ENCODE measurements at regions not wholly inside any gene's neighbourhood (a gene's known extent, or its start where the extent isn't known, plus 50 kb on each side); places are given as distances from the start of the nearest gene placed in this dataset.

DNA sequence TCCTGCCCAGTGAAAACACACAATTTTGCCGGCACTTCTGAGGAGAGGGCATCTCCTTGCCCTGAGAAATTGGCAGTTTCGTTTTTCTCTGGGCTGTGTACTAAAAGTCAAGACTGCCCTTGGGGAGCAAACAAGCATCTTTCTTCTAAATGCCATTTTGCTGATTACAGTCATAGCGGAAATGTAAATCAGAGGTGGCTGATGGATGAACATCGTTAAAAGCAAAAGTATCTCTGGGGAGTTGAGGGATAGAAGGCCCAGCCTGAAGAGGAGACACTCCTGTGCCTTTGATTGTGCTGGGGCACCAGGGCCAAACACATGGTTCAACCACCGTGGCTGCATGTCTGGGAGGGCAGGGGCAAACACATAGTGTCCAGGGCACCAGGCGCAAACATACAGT is 49.8 kb downstream of the ABCC12 start:
- Mint-ChIP-seq H3K4me1 (peaks cover 2 to 4% of the 10 kb centered on the region in 2 donors), H3K27me3 (peaks cover 7 to 22% of the 10 kb centered on the region in 2 donors), H3K27ac (no peak overlapping the region), H3K9me3 (no peaks in the 10 kb centered on the region), H3K36me3 (no peaks in the 10 kb centered on the region), H3K4me3 (no peak overlapping the region)
- ATAC-seq (replicated peaks) (no peak), DNase-seq (no peak)

DNA sequence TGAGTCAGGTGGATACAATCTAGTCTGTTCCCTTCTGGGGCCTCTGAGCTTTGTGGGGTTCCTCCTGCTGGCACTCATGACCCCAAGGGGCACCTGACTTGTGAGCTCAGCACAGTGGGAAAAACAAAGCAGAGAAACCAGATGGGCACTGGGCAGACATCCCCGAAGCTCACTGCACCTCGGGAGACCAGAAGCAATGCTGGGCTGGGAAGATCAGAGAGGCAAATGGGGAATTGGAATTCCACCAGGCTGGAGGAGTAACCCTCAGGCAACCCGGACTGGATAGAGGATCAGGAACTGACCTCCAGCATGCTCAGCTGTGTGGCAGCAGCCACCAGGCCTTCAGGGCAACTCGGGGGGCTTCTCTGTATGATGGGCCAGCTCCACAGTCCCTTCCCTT is 50.3 kb downstream of the ABCC12 start:
- ATAC-seq (replicated peaks) (no peak), DNase-seq (no peak)
- no peak overlapping the region for H3K27ac Mint-ChIP-seq
- no peak overlapping the region for H3K4me3 Mint-ChIP-seq
- no peaks in the 10 kb centered on the region for H3K9me3 Mint-ChIP-seq
- H3K4me1 Mint-ChIP-seq, result no peaks in the 10 kb centered on the region
- H3K27me3 Mint-ChIP-seq, result peaks cover 2 to 21% of the 10 kb centered on the region in 2 donors
- no peaks in the 10 kb centered on the region for H3K36me3 Mint-ChIP-seq

DNA sequence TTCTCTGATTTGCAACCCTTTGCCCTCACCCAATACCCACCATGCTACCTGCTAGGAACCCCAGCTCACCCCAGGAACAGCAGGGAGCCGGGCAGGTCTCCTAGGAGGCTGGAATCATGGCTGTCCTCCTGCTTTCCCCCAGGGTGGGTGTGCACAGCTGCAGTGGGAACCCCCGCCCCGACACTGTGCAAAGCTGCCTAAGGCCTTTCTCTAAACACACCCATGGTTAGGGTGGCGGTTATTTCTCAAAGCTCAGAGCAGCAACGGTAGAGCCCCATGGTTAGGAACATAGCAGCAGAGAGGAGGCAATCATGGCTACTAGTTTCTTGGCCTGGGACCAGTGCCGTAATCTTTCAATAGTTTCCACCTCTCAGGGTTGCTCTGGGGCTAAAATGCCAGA is 52.2 kb downstream of the ABCC12 start:
- ATAC-seq (replicated peaks) (no peak), DNase-seq (no peak)
- Mint-ChIP-seq H3K36me3 (no peaks in the 10 kb centered on the region), H3K4me1 (no peaks in the 10 kb centered on the region), H3K27me3 (peaks cover 0 to 22% of the 10 kb centered on the region in 2 donors), H3K9me3 (no peaks in the 10 kb centered on the region), H3K27ac (no peak overlapping the region), H3K4me3 (no peak overlapping the region)

DNA sequence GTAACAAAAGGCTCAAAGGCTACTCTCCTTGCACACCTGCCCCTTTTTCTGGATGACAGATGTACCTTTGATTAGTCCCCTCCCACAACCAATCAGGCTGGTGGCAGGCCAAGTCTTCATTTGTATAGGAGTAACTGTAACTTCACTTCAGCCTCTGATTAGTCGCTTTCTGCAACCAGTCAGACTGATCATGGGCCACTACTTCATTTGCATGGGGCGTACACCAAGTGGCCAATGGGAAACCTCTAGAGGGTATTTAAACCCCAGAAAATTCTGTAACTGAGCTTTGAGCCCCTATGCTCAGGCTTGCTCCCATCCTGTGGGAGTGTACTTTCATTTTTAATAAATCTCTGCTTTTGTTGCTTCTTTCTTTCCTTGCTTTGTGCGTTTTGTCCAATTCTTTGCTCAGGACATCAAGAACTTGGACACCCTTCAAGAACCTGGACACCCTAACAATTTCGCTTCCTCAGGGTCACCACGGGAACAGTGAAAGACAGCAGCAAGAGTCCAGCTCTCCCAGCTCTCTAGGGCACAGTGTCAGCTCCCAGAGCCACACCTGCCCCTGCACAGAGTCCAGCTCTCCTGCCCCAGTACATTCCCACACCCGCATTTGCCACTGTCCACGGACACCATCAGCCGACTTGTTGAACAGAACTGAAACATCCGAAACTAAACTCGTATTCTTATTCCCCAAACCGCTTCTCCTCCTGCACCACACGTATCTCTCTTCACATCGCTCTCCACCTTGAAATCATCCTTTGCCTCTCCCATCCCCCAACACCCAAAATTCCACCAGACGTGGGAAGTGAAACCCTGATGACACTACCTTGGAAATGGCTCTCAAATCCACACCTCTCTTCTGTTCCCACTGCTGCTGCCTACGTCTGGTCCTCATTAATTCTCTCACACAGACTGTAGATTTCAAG is 53.4 kb downstream of the ABCC12 start:
- Mint-ChIP-seq H3K4me1 (no peaks in the 10 kb centered on the region), H3K36me3 (no peaks in the 10 kb centered on the region)

DNA sequence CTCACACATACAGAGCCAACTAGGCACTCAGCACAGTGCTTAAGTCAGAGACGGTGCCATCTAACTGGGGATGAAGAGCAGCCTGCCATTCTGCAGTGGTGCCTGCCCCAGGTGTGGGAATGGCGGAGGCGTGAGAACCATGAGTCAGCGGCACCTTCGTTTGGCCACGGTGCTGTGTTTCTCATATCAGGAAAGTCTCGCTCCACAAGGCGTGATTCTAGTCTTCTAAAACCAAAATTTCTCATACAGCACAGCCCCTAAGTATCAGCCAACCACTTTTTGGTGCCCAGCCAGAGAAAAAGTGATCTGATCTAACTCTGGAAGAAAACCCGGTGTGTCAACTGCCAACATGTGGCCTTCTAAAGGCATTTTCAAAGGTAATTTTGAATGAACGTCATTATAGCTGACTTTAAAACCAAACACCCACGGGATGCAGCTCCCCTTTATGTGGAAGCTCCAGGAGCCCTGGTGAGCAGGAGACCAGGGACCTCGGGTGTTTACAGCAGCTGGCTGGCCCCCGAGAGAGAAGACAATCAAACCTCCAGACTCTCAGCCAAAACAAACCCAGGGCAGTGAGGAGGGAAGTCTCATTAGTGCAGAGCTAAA is 54.6 kb downstream of the ABCC12 start:
- no peaks in the 10 kb centered on the region for H3K36me3 Mint-ChIP-seq
- H3K9me3 Mint-ChIP-seq, result no peaks in the 10 kb centered on the region
- no peak overlapping the region for H3K4me3 Mint-ChIP-seq
- DNase-seq (no peak), ATAC-seq (replicated peaks) (no peak)
- peaks cover 0 to 23% of the 10 kb centered on the region in 2 donors for H3K27me3 Mint-ChIP-seq
- H3K27ac Mint-ChIP-seq, result no peak overlapping the region
- no peaks in the 10 kb centered on the region for H3K4me1 Mint-ChIP-seq

More for the DNA sequence above, 53.4 kb downstream of the ABCC12 start:
- no peaks in the 10 kb centered on the region for H3K9me3 Mint-ChIP-seq
- no peak overlapping the region for H3K4me3 Mint-ChIP-seq
- ATAC-seq (replicated peaks), result no peak
- peaks cover 0 to 22% of the 10 kb centered on the region in 2 donors for H3K27me3 Mint-ChIP-seq
- no peak overlapping the region for H3K27ac Mint-ChIP-seq
- no peak for DNase-seq

DNA sequence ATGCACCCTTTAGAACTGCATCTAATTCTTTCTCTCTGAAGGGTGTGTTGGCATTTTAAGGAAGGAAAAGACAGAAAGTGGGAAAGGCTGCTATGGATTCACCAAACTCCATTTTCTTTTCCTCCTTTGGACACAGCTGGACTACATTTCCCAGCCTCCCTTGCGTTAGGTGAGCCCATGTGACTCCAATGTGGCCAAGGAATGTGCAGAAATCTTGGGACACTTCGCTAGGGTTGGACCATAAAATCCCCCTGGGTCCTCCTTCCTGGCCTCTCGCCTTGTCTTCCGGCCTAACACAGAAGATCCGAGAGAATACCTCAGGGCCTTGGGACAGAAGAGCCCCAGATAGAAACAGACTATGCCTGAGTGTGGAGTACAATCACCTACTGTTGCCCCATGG is 56.3 kb downstream of the ABCC12 start:
- H3K27ac Mint-ChIP-seq, result no peak overlapping the region
- no peak for DNase-seq
- no peak for ATAC-seq (replicated peaks)
- no peaks in the 10 kb centered on the region for H3K9me3 Mint-ChIP-seq
- no peaks in the 10 kb centered on the region for H3K4me1 Mint-ChIP-seq
- peaks cover 0 to 23% of the 10 kb centered on the region in 2 donors for H3K27me3 Mint-ChIP-seq
- H3K36me3 Mint-ChIP-seq, result no peaks in the 10 kb centered on the region
- no peak overlapping the region for H3K4me3 Mint-ChIP-seq

DNA sequence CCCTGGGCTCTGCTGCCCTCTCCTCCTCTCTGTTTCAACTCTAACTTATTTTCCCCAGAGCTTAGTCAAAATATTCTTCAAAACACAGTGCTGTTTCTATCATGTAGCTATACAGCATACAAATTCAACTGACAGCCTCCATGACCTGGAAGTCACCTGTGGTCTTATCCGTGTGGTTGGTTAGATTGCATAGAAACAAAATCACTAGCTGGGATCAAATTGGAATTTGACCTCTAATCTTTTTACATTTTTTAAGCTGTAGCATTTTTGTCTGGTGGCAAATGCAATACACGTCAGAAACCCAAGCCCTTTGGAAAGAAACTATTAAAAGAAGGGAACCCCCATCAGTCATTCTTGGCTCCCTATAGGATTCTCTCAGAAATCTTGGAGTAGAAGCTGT is 57.3 kb downstream of the ABCC12 start:
- no peak overlapping the region for H3K4me3 Mint-ChIP-seq
- H3K36me3 Mint-ChIP-seq, result no peaks in the 10 kb centered on the region
- H3K9me3 Mint-ChIP-seq, result no peaks in the 10 kb centered on the region
- DNase-seq (no peak), ATAC-seq (replicated peaks) (no peak)
- peaks cover 5 to 14% of the 10 kb centered on the region in 2 donors for H3K27me3 Mint-ChIP-seq
- no peaks in the 10 kb centered on the region for H3K4me1 Mint-ChIP-seq
- no peak overlapping the region for H3K27ac Mint-ChIP-seq

DNA sequence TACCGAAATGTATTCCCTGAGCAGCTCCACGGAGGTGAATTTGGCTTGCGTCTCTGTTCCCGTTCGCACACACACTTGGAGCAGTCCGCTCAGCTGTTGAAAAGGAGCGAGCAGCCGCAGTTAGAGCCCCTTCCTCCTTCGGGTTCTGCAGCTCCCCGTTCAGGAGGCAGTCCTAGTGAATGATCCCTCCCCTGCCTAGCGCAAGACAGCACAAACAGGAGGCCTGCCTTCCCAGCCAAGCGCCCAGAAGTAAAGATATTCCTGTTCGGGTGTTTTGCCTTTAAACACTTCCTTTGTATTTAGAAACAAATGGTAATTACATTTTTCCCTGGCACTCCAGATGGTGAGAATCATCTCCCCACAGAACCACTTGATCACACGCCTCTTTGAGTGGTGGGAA is 64.7 kb downstream of the ABCC12 start:
- no peaks in the 10 kb centered on the region for H3K4me1 Mint-ChIP-seq
- no peaks in the 10 kb centered on the region for H3K9me3 Mint-ChIP-seq
- H3K36me3 Mint-ChIP-seq, result no peaks in the 10 kb centered on the region
- peaks cover 18 to 23% of the 10 kb centered on the region in 2 donors for H3K27me3 Mint-ChIP-seq
- no peak overlapping the region for H3K27ac Mint-ChIP-seq
- ATAC-seq (replicated peaks) (no peak), DNase-seq (no peak)
- no peak overlapping the region for H3K4me3 Mint-ChIP-seq

DNA sequence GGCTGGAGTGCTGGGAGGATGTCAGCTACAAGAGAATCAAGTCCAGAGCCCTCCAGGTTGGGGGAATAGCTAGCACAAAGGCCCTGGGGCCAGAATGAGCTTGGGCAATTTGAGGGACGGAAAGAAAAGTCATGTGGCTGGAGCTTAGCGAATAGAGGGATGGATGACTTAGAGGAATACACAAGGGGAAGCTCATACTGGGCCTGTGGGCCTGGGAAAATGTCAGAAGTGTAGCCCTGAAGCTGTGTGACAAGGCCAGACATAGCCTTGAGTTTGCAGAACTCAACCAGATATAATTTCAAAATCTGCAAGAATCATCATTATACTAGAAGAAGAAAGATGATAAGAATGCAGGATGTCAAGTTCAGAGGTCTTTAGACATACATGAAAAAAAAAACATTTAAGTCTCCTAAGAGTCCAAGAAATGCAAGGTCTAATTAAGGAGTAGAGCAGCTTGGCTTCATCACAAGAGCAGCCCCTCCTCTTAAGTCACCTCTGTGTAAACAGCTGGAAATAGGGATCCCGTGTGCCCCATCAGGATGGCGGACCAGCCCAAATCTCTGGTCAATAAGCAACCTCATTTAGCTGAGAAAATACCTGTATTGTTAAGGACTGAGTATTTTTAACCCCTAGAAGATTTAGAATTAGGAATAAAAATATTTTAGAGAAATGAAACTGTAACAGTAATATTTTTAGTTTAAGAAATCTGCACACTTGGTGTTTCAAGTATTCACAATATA is 66.6 kb downstream of the ABCC12 start:
- H3K27ac Mint-ChIP-seq, result no peak overlapping the region
- H3K9me3 Mint-ChIP-seq, result no peaks in the 10 kb centered on the region
- ATAC-seq (replicated peaks) (no peak), DNase-seq (no peak)
- peaks cover 18 to 23% of the 10 kb centered on the region in 2 donors for H3K27me3 Mint-ChIP-seq
- H3K36me3 Mint-ChIP-seq, result no peaks in the 10 kb centered on the region
- no peaks in the 10 kb centered on the region for H3K4me1 Mint-ChIP-seq
- H3K4me3 Mint-ChIP-seq, result no peak overlapping the region

DNA sequence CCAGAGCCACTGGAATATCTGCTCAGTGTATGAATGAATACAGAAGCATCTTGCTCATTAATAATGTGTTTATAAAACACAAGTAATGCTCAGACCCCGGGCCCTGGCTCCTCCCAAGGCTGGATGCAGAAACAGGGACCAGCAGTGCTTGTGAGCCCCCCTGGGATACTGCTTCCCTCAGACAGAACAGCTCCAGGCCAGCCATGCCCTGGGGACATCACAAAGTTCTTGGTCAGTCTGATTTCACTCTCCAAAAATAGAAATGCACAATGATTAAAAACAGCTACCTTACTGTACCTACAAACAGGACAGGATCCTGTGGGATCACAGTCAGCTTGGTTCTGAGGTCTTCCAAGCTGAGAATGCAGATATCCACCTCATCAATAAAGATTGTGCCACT is 68.2 kb downstream of the ABCC12 start:
- Mint-ChIP-seq H3K4me3 (no peak overlapping the region), H3K9me3 (no peaks in the 10 kb centered on the region), H3K27ac (no peak overlapping the region), H3K27me3 (peaks cover 16 to 25% of the 10 kb centered on the region in 2 donors), H3K4me1 (no peaks in the 10 kb centered on the region), H3K36me3 (no peaks in the 10 kb centered on the region)
- ATAC-seq (replicated peaks) (no peak), DNase-seq (no peak)

DNA sequence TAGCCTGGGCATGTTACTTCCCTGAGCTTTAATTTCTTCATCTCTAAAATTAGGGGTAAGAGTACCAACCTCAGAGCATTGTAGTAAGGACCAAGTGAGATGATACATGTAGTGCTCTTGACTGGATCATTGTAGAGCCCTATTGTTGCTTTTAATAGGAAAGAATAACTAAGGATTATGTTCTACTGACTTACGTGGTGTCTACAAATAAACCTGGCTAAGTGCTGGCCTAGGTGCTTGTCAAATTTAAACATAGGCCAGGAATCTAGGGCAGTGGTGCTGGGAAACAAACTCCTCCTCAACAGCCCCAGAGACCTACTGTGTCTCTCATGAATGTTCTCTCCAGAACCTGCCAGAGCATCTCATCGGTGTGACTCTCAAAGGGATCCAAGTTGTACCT is 69.4 kb downstream of the ABCC12 start:
- DNase-seq (no peak), ATAC-seq (replicated peaks) (no peak)
- no peak overlapping the region for H3K27ac Mint-ChIP-seq
- H3K4me3 Mint-ChIP-seq, result no peak overlapping the region
- no peaks in the 10 kb centered on the region for H3K9me3 Mint-ChIP-seq
- H3K27me3 Mint-ChIP-seq, result peaks cover 14 to 19% of the 10 kb centered on the region in 2 donors
- no peaks in the 10 kb centered on the region for H3K4me1 Mint-ChIP-seq
- no peaks in the 10 kb centered on the region for H3K36me3 Mint-ChIP-seq

DNA sequence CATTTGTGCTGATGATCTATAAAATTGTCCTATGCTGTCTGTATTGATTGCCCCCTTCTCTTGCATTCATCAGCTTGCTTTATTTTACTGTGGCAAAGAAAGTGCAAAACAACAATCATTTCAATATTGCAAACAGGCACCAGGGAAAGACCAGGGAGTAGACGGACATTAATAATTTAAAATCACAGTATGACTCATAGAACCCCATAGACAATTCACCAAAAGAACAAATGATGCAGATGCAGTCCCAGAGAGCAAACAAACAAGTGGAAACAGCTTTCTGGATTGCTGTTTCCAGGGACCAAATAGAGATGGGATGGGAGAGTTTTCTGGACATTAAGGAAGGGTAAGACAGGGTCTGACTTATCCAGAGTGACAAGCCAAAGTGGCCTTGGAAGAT is 70.1 kb downstream of the ABCC12 start:
- no peak overlapping the region for H3K27ac Mint-ChIP-seq
- H3K9me3 Mint-ChIP-seq, result no peaks in the 10 kb centered on the region
- H3K4me1 Mint-ChIP-seq, result no peaks in the 10 kb centered on the region
- peaks cover 7 to 14% of the 10 kb centered on the region in 2 donors for H3K27me3 Mint-ChIP-seq
- H3K36me3 Mint-ChIP-seq, result no peaks in the 10 kb centered on the region
- ATAC-seq (replicated peaks) (no peak), DNase-seq (no peak)
- H3K4me3 Mint-ChIP-seq, result no peak overlapping the region

DNA sequence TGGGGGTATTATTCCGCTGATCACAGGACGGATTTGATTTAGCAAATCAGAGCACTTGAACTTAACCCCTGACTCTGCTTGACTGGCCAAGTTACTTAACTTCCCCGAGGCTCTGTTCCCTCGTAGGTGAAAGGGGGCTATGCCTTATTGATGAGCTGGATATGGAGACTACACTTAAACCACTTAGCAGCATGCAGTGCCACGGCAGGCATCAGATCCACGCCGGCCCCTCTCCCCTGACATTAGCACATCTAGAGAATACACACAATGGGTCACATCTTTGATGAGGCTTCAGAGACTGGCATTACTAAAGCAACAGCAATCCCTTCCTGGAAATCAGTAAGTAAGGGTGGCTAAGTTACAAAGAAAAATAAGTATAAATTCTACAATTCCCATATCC is 71.0 kb downstream of the ABCC12 start:
- peaks cover 6 to 14% of the 10 kb centered on the region in 2 donors for H3K27me3 Mint-ChIP-seq
- H3K36me3 Mint-ChIP-seq, result no peaks in the 10 kb centered on the region
- H3K4me1 Mint-ChIP-seq, result no peaks in the 10 kb centered on the region
- H3K9me3 Mint-ChIP-seq, result no peaks in the 10 kb centered on the region
- ATAC-seq (replicated peaks), result no peak
- no peak overlapping the region for H3K27ac Mint-ChIP-seq
- no peak for DNase-seq
- no peak overlapping the region for H3K4me3 Mint-ChIP-seq

DNA sequence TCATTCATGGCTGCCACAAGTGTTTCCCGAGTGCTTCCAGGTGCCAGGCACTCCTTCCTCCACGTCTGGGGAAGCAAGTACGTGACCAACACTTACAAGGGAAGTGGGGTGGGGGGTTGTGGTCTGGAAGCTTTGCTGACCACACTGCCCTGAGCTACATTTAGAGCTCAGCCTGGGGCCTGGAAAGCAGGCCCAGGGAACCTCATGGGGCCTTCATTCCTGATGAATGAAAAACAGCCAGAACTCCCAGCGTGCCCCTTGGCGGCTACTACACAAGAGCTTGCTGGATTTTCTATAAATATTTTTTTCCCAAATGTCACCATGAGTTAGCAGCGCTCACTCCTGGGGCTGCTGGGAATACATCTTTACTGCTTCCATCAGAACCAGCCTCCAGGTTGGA is 73.3 kb downstream of the ABCC12 start:
- DNase-seq, result no peak
- H3K27me3 Mint-ChIP-seq, result peaks cover 6 to 14% of the 10 kb centered on the region in 2 donors
- no peaks in the 10 kb centered on the region for H3K36me3 Mint-ChIP-seq
- H3K9me3 Mint-ChIP-seq, result no peaks in the 10 kb centered on the region
- no peak overlapping the region for H3K4me3 Mint-ChIP-seq
- ATAC-seq (replicated peaks), result no peak
- H3K27ac Mint-ChIP-seq, result no peak overlapping the region
- H3K4me1 Mint-ChIP-seq, result no peaks in the 10 kb centered on the region

Measured in stimulated activated naive B cell treated with anti-CD40 and anti-IgM and Interleukin-4, amounts not matched to agents 10 μg/mL and 1 μg/mL and 100 μg/mL, for 72 hours (primary cell).